Left renal cortex interstitium (tissue), 4 donors: ENCODE measurements at regions not wholly inside any gene's neighbourhood (a gene's known extent, or its start where the extent isn't known, plus 50 kb on each side); places are given as distances from the start of the nearest gene placed in this dataset.

Source experiments
- DNase-seq, 4 donors: peaks; one replicate each; pipeline ENCODE4 v3.0.0-alpha.2; 2013; ENCODE audit warnings: low read depth in 4 of 4, low spot score in 2 of 4, missing footprints in 1 of 4

DNA sequence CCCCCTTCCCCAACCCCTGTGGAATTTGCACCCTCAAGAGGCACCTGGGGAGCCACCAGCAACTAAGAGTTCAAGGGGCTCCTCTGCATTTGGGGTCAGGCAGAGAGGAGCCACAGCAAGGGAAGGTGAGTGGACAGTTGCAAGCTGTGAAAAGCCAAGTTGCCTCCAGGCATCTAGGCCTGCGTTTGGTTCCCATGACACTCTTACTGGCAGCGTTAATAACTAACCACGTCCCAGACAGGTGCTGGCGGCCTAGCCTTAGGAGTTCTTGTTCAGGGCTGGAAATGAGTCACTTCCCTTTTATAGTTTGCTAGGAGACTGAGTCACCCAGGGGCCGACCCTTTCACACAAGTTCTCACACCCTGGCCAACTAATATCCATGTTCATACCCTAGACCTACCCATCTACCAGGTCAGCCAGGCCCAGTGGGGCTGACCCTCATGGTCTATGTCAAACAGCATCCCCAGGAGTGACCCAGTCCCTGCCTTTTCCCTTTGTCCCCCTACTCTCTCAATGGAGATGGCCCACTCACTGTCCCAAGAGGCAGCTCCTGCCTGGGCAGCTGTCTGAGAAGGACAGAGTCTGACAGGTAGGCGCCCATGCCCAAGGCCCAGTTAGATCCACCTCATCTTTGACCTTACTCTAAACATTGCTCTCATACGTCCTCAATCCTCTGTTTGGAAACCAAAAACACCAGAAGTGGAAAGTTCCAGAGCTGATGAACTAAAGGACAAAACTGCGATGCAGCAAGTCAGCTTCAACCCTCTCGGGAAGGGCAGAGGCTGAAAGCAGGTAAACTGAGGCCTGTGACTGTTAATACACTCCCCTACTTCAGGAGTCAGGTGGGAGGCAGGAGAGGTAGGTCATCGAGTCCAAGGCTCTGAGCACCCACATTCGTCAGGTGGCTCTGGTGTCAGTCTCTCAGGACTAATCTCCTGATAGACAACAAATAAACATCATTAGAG, 300.6 kb downstream of the SOX9 start:
- DNase-seq, result peak in 1 of 4 donors; percentile 40

- DNase-seq, result no peak
Observed at GRCh38 chr17:72422204-72422504, 301.3 kb downstream of the SOX9 start.

GRCh38 chr17:72422505-72423285, 301.9 kb downstream of the SOX9 start:
- DNase-seq, result no peak

- DNase-seq, result no peak
Observed at GRCh38 chr17:72423286-72423589, 302.4 kb downstream of the SOX9 start.

DNA sequence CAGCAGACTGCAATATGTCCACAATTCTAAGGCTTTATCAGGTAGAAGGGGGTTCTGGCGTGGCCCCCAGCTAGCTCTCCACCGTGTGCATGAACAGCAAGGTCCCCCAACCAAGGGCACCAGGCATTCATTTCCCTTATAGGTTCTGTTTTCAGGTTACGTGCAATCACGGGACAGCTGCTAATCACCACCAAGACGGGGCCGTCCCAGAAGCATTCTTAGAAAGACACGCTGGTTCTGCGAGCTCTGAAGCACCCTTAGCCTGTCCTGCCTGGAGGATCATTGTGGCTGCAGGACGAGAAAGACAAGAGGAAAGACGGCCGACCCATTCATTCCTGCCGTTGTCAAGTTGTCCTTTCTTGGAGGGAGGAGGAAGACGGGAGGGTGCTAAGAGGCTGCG, 302.9 kb downstream of the SOX9 start:
- no peak for DNase-seq

GRCh38 chr17:72424505-72425117, 303.8 kb downstream of the SOX9 start:
- DNase-seq, result no peak

DNA sequence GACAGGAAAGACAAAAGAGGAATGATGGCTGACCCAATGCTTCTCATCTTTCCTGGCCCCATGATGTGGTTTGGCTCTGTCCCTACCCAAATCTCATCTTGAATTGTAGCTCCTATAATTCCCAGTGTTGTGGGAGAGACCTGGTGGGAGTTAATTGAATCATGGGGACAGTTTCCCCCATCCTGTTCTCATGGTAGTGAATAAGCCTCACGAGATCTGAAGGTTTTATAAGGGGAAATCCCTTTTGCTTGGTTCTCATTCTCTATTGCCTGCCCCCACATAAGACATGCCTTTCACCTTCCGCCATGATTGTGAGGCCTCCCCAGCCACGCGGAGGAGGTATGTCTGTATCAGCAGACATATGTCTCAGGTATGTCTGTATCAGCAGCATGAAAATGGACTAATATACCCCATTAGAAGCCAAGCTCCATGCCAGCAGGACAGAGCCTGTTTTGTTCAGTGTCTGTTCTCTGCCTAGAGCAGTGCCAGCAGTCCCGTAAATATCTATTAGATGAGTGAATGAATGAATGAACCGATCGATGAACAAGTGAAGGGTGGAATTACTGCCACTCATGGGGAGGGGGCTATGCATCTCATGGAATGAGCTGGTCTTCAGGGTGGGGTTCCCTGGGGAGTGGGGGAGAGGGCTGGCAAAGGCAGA, 304.4 kb downstream of the SOX9 start:
- DNase-seq, result no peak

GRCh38 chr17:72425794-72426168, 305.0 kb downstream of the SOX9 start:
- no peak for DNase-seq

DNA sequence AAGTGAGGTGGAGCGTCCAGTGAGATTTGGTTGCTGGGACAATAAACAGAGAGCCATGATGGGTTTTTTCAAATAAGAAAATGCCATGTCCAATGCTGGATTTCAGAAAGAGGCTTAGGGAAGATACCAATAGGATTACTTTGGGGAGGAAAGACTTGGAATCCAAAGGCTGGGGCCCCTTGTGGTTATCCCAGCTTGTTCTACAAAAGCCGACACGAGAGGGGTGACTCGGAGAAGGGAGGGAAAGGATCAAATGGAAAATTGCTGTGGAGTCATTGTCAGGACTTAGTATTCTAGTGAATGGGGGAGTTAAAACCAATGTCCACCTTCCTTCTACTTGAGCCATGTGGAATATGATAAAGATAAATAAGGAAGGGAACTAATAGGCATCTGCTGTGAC, 305.5 kb downstream of the SOX9 start:
- no peak for DNase-seq

DNA sequence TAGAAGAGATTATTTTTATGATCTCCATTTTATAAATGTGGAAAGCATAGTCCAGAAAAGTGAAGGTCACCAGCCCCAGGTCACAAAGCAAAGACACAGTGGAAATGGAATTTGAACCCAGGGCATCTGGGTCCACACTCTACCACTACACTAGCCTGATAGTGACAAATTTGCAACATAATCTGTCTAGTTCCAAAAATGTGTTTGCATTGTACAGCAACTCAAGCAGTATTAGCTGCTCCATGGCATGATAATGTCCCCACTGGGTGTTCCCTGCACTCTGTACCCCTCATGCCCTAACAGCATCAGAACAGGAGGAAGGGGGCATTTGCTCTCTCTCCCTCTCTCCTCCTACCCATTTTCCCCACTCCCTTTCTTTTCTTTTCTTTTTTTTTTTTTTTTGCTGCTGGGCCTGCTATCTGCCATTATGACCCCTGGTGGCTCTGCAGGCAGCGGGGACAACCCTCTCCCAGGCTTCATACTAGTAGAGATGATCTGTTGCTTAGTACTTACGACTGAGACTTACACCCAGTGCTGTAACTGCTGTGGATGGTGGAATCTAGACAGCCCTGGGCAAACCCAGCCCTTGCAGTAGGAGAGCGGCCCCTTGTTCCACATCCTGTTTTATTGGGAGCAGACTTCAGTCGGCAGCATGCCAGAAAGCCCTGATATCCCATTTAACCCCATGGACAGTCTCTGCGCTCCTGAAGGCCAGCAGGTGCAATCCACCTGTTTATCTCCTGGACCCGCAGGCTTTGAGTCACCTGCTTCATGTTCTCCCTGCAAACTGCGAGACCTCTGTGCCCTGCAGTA, 306.3 kb downstream of the SOX9 start:
- no peak for DNase-seq

- DNase-seq, result no peak
Observed at GRCh38 chr17:72427761-72428109, 306.9 kb downstream of the SOX9 start.

DNA sequence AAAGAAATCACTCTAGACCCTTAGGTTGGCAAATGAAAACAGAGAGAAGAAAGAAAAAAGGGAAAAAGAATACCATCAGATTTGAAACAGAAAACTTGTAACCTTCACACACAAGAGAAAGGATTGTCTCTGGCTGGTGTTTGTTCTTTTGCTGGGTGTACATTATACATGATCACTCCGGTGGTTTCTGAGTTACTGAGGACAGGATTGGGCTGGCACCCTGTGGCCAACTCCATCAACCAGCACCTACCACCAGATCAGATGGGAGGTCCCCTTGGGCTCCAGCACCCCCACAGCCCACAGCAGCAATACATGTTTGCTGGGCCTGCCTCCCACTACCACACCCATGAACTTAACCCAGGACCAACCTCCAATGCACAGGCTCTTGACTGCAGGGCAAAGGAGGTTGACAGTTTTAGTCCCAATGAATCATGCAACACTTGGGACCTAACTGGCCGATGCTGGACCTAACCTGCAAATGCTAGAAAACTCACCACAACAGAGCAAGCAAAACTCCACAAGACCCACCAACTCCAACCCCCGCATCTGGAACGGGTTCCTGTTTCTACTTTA, 308.3 kb downstream of the SOX9 start:
- DNase-seq, result no peak

- DNase-seq, result no peak
Observed at GRCh38 chr17:72430611-72431432, 310.0 kb downstream of the SOX9 start.

DNA sequence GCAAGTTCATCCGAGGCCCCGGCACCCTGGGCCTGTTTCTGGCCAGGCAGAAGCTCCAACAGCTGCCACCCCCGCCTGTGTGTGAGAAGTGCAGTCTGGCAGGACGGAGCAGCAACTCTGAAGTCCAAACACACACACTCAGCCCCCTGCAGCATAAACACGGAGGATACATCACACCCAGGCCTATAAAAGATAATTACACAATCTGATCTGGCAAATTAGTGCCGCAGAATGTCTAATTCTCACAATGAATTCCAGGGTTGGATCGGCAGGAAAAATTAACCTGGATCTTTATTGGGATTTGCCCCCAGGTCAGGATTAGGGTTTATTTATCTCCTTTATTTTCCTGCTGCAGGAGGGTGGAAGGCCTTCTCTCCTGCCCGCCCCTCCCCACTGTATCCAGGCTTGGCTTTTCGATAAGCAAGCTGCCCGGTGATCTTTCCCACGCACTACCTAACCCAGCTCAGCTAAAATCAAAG, 311.4 kb downstream of the SOX9 start:
- DNase-seq, result no peak

GRCh38 chr17:72432881-72433280, 312.1 kb downstream of the SOX9 start:
- no peak for DNase-seq

- DNase-seq, result no peak
Observed at GRCh38 chr17:72433797-72434196, 313.0 kb downstream of the SOX9 start.

GRCh38 chr17:72434581-72434980, 313.8 kb downstream of the SOX9 start:
- no peak for DNase-seq

GRCh38 chr17:72434991-72435618, 314.3 kb downstream of the SOX9 start:
- no peak for DNase-seq

- no peak for DNase-seq
Observed at GRCh38 chr17:72438783-72439182, 318.0 kb downstream of the SOX9 start.
